HUES48 (cell line): ENCODE measurements at regions not wholly inside any gene's neighbourhood (a gene's known extent, or its start where the extent isn't known, plus 50 kb on each side); places are given as distances from the start of the nearest gene placed in this dataset.
"Not testable (repeated sequence)": the region's sequence is repeated elsewhere in the genome, so short reads cannot be mapped to it uniquely, and the experiment has no call there.

ENCODE experiments used
- H3K27ac ChIP-seq: one replicate; pipeline ENCODE4 v1.7.0; 2013; ENCODE audit warnings: low read depth, low read length, inconsistent platforms
- H3K27me3 ChIP-seq: 2 replicates; pipeline ENCODE4 v1.6.1; 2013; ENCODE audit warnings: mild to moderate bottlenecking, low read length; ENCODE audit not compliant: control insufficient read depth, insufficient read depth
- H3K36me3 ChIP-seq: 2 replicates; pipeline ENCODE4 v1.6.1; 2013; ENCODE audit warnings: low read length; ENCODE audit not compliant: control insufficient read depth, insufficient read depth
- H3K4me1 ChIP-seq: 2 replicates; pipeline ENCODE4 v1.6.1; 2013; ENCODE audit warnings: mild to moderate bottlenecking, low read length; ENCODE audit not compliant: control insufficient read depth, insufficient read depth
- H3K4me3 ChIP-seq: 2 replicates; pipeline ENCODE4 v1.5.1; 2013; ENCODE audit warnings: mild to moderate bottlenecking, low read depth, low read length
- H3K9ac ChIP-seq: 2 replicates; pipeline ENCODE4 v1.6.1; 2013; ENCODE audit warnings: mild to moderate bottlenecking, low read depth, low read length, moderate library complexity
- H3K9me3 ChIP-seq: 2 replicates; pipeline ENCODE4 v1.6.1; 2013; ENCODE audit warnings: low read length; ENCODE audit not compliant: control insufficient read depth, insufficient read depth

- Histone ChIP-seq H3K4me3 (no peak overlapping the region), H3K9me3 (no peaks in the 10 kb centered on the region; the same call in 1 of the 2 replicates), H3K36me3 (no peaks in the 10 kb centered on the region), H3K27me3 (no peaks in the 10 kb centered on the region), H3K9ac (no peak overlapping the region), H3K27ac (no peak overlapping the region), H3K4me1 (peaks cover 9% of the 10 kb centered on the region)
These were observed 889.2 kb upstream of the NCAM2 start for GRCh38 chr21:20108976-20109540.

GRCh38 chr21:20110368-20110767, 887.8 kb upstream of the NCAM2 start:
- Histone ChIP-seq H3K9ac (no peak overlapping the region), H3K4me3 (no peak overlapping the region), H3K9me3 (no peaks in the 10 kb centered on the region; the same call in 1 of the 2 replicates), H3K4me1 (peaks cover 9% of the 10 kb centered on the region), H3K27ac (no peak overlapping the region), H3K36me3 (no peaks in the 10 kb centered on the region), H3K27me3 (no peaks in the 10 kb centered on the region)

DNA sequence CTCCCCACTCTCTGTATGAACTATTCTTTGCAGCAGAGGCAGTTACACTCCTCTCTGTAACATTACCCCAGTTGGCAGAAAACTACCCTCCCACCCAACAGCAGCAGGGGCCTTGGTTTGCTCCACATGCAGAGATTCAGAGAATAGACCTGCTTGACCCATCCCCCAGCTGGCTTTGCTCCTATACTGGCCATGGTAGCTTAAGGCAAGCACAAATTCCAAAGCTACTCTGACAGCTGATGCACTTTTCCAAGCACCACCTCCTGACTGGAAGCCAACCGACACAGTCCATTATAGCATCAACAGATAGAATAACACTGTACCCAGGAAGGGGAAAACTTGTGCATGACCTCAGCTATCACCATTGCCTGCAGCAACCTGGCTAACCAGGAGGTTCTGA, 846.5 kb upstream of the NCAM2 start:
- Histone ChIP-seq H3K4me1 (no peaks in the 10 kb centered on the region), H3K4me3 (no peak overlapping the region), H3K9me3 (peaks cover 21% of the 10 kb centered on the region), H3K36me3 (no peaks in the 10 kb centered on the region), H3K9ac (no peak overlapping the region), H3K27ac (no peak overlapping the region), H3K27me3 (no peaks in the 10 kb centered on the region)

GRCh38 chr21:20163167-20163566, 835.0 kb upstream of the NCAM2 start:
- Histone ChIP-seq H3K4me1 (no peaks in the 10 kb centered on the region), H3K4me3 (no peak overlapping the region), H3K27ac (no peak overlapping the region), H3K36me3 (no peaks in the 10 kb centered on the region), H3K9ac (no peak overlapping the region), H3K27me3 (no peaks in the 10 kb centered on the region), H3K9me3 (no peaks in the 10 kb centered on the region)

- no peak overlapping the region for H3K9ac ChIP-seq
- no peaks in the 10 kb centered on the region for H3K36me3 ChIP-seq
- H3K4me1 ChIP-seq = no peaks in the 10 kb centered on the region
- no peak overlapping the region for H3K4me3 ChIP-seq
- H3K9me3 ChIP-seq = no peaks in the 10 kb centered on the region
- H3K27ac ChIP-seq = no peak overlapping the region
- no peaks in the 10 kb centered on the region for H3K27me3 ChIP-seq
These were observed 831.1 kb upstream of the NCAM2 start for GRCh38 chr21:20167059-20167458.

DNA sequence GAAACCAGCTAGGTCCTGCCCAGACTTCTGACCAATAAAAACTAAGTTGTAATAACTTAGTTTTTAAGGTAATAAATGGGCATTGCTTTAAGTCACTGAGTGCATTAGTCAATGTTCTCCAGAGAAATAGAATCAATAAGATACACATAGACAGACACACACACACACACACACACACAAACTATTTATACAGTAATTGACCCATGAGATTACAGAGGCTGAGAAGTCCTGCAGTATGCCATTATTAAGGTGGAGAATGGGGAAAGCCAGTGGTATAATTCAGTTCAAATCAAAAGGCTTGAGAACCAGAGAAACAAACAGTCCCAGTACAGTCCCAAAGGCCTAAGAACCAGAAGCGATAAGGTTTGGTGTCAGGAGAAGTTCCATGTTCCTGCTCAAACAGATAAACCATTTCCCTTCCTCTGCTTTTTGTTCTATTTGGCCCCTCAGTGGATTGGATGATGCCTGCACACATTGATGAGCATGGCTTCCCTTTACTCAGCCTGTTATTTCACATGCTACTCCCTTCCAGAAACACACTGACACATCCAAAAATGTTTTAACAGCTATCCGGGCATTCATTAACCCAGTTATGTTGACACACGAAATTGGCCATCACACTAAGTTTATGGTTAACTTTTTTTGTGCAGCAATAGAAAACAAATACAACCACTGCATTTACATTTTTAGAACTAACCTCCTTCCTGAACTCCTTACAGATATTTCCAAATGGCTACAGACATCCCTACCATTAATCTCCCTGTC, 828.2 kb upstream of the NCAM2 start:
- no peak overlapping the region for H3K9ac ChIP-seq
- no peaks in the 10 kb centered on the region for H3K27me3 ChIP-seq
- no peak overlapping the region for H3K4me3 ChIP-seq
- H3K36me3 ChIP-seq = no peaks in the 10 kb centered on the region
- no peaks in the 10 kb centered on the region for H3K9me3 ChIP-seq
- H3K27ac ChIP-seq = no peak overlapping the region
- H3K4me1 ChIP-seq = no peaks in the 10 kb centered on the region

DNA sequence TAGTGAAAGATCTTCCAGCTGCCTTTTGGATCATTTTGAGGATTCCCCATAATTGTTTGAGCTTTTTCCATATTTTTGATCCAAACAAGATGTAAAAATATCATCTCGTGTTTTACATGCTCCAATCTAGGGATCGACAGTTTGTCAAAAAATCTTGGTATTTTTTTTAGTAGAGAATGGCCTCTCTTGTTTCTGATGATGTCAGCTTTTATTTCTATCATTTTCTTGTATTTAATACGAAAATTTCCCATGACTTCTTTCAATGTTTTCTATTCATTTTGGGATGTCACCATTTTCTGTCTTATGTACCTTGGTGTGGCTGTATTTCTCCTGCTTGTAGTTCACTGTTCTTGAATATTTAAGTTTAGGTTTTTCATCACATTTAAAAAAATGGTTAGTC, 812.0 kb upstream of the NCAM2 start:
- Histone ChIP-seq H3K4me3 (no peak overlapping the region), H3K9me3 (peaks cover 10% of the 10 kb centered on the region; the same call in 1 of the 2 replicates), H3K9ac (no peak overlapping the region), H3K27ac (no peak overlapping the region), H3K27me3 (no peaks in the 10 kb centered on the region), H3K36me3 (no peaks in the 10 kb centered on the region), H3K4me1 (no peaks in the 10 kb centered on the region)

GRCh38 chr21:20187028-20187427, 811.2 kb upstream of the NCAM2 start:
- Histone ChIP-seq H3K36me3 (no peaks in the 10 kb centered on the region), H3K4me3 (no peak overlapping the region), H3K4me1 (no peaks in the 10 kb centered on the region), H3K27ac (no peak overlapping the region), H3K9ac (no peak overlapping the region), H3K9me3 (peaks cover 10% of the 10 kb centered on the region; the same call in 1 of the 2 replicates), H3K27me3 (no peaks in the 10 kb centered on the region)

- not testable (repeated sequence) for H3K4me3 ChIP-seq, H3K36me3 ChIP-seq, H3K4me1 ChIP-seq, H3K9ac ChIP-seq, H3K9me3 ChIP-seq, H3K27ac ChIP-seq, H3K27me3 ChIP-seq
These were observed 796.9 kb upstream of the NCAM2 start for GRCh38 chr21:20201323-20201722.

DNA sequence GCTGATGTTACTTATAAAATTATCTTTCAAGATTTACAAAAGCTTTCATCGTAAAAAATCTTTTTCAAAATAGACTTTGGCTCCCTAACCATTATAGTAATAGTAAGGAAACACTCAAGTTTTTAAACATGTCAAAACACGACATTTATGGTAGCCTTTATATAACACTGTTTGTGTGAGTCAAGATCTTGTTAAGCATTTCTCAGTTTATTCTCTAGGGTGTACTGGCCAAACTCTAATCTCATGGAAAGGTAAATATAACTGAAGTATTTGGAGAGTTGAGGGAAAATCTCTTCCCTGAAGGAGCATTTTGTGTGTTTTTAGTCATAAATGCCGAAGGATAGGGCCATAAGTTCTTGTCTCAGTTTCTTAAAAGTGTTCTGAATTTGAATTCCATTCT, 790.9 kb upstream of the NCAM2 start:
- Histone ChIP-seq H3K9me3 (no peaks in the 10 kb centered on the region), H3K4me1 (no peaks in the 10 kb centered on the region), H3K27me3 (no peaks in the 10 kb centered on the region)

DNA sequence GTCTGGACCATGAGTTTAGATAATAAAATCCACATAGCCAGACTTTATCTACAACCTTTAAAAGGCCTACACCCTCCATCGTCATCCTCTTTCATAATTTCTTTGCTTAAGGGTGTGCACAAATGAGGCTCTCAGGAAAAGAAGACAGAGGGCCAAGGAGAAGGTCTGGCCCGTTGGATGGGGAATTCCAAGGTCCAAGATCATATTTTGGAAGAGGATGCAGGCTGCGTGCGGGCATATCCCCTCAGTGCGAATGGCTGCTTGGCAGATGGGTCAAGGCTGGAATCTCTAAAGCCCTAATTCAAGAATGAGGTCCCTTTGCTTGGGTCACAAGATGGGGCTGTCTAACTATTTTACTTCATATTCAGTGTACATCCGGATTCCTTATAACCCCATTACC, 782.2 kb upstream of the NCAM2 start:
- H3K27me3 ChIP-seq = no peaks in the 10 kb centered on the region
- no peak overlapping the region for H3K9ac ChIP-seq
- H3K9me3 ChIP-seq = peaks cover 9% of the 10 kb centered on the region; the same call in 1 of the 2 replicates
- H3K36me3 ChIP-seq = no peaks in the 10 kb centered on the region
- no peaks in the 10 kb centered on the region for H3K4me1 ChIP-seq
- H3K4me3 ChIP-seq = no peak overlapping the region
- H3K27ac ChIP-seq = no peak overlapping the region

More for the DNA sequence above, 790.9 kb upstream of the NCAM2 start:
- Histone ChIP-seq H3K27ac (no peak overlapping the region), H3K36me3 (no peaks in the 10 kb centered on the region), H3K4me3 (no peak overlapping the region), H3K9ac (no peak overlapping the region)
